ENCODE measurements at regions not wholly inside any gene's neighbourhood (a gene's known extent, or its start where the extent isn't known, plus 50 kb on each side); places are given as distances from the start of the nearest gene placed in this dataset.

- DNase-seq, result no peak
These were observed 64.7 kb upstream of the CHD1 start for GRCh38 chr5:98993512-98993911.

GRCh38 chr5:98992552-98992951 lies 63.7 kb upstream of the CHD1 start:
- no peak for DNase-seq

- DNase-seq, result no peak
These were observed 60.9 kb upstream of the CHD1 start for GRCh38 chr5:98989727-98990126.

GRCh38 chr5:98986587-98986986 lies 57.8 kb upstream of the CHD1 start:
- no peak for DNase-seq

GRCh38 chr5:98982880-98983279 lies 54.1 kb upstream of the CHD1 start:
- DNase-seq, result no peak
